ENCODE measurements at regions not wholly inside any gene's neighbourhood (a gene's known extent, or its start where the extent isn't known, plus 50 kb on each side); places are given as distances from the start of the nearest gene placed in this dataset.

DNA sequence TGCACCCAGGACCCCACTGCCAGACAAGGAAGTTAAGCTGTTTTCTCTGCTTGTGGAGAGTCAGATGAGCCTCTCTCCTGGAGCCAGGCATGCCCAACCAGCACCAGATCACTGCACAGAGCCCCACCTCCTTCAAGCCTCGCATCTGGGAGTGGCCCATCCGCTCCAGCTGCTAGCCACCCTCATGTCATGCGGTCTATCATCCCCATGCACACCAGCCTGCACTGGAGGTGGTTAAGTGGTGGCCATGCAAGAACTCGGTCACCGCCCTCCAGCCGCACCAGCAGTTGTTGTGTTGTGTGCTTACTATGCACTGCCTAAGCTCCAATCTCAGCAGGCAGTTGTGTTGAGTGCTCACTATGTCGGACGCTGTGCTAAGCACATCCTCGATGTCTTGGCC, 177.9 kb upstream of the SLC14A2 start:
- ChIA-PET CTCF (no interaction called here), POLR2A (no interaction called here)
- Mint-ChIP-seq H3K9me3 (no peaks in the 10 kb centered on the region), H3K4me3 (no peak overlapping the region), H3K27me3 (peaks cover 6% of the 10 kb centered on the region), H3K4me1 (ENCODE audit: low read depth) (no peaks in the 10 kb centered on the region), H3K36me3 (ENCODE audit: low read depth) (no peaks in the 10 kb centered on the region), H3K27ac (no peak overlapping the region)
- Histone ChIP-seq H3K27ac (ENCODE audit: low read depth in 1 of 2, low read length in 2 of 2) (no peak overlapping the region), H3K9me3 (ENCODE audit: control insufficient read depth in 1 of 2, insufficient read depth in 1 of 2, low read length in 2 of 2) (no peaks in the 10 kb centered on the region), H3K4me1 (ENCODE audit: insufficient read depth, low read length) (no peaks in the 10 kb centered on the region), H3K4me3 (ENCODE audit: low read length) (no peak overlapping the region), H3K36me3 (ENCODE audit: insufficient read depth, low read length) (no peaks in the 10 kb centered on the region), H3K27me3 (ENCODE audit: control insufficient read depth in 1 of 2, insufficient read depth in 2 of 2, low read length in 2 of 2) (no peaks in the 10 kb centered on the region)
- ATAC-seq (ENCODE audit: poor library complexity) (no peak), DNase-seq (no peak)
- intact Hi-C loops (cut with DNase I, micrococcal nuclease), result no loop called here
- TF ChIP-seq, protein P1, sequence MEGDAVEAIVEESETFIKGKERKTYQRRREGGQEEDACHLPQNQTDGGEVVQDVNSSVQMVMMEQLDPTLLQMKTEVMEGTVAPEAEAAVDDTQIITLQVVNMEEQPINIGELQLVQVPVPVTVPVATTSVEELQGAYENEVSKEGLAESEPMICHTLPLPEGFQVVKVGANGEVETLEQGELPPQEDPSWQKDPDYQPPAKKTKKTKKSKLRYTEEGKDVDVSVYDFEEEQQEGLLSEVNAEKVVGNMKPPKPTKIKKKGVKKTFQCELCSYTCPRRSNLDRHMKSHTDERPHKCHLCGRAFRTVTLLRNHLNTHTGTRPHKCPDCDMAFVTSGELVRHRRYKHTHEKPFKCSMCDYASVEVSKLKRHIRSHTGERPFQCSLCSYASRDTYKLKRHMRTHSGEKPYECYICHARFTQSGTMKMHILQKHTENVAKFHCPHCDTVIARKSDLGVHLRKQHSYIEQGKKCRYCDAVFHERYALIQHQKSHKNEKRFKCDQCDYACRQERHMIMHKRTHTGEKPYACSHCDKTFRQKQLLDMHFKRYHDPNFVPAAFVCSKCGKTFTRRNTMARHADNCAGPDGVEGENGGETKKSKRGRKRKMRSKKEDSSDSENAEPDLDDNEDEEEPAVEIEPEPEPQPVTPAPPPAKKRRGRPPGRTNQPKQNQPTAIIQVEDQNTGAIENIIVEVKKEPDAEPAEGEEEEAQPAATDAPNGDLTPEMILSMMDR (IDR thresholded peaks at IDR 0.05), result no peak

DNA sequence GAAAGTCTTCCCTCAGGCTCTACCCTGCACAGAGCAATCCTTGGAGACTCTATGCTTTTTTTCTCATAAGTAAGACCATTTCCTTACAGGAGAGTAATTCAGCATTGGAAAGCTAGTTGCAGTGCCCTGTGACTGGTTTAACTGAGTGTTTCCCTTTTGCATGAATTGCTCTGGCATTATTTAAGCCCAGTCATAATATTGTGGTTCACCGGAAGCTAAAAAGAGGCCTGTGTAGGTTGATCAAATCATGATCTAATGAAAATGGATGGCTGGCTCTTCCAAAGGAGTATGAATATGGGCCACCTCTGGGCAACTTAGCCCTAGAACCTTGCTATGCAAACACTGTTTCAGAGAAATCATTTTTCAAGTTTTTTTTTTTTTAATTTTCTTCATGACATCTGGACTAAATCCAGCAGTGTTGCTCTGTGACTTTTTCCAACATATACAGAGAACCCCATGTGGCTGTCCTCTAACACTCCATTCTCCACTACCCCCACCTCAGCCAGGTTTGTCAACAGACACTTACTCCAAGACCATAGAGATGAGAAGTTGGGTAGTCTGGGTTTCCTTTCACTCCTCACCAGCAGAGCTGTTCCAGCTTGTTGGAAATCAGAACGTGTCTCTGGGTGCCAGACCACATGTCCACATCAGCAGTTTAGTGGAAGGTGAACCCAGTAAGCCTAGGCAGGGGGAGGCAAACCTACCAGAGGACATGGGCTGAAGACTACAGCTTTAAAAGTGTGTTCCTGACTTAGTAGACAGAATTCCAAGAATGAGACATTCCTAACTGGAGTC, 175.2 kb upstream of the SLC14A2 start:
- TF ChIP-seq, protein P1 (IDR thresholded peaks at IDR 0.05), result no peak
- Histone ChIP-seq H3K4me3 (ENCODE audit: low read length) (no peak overlapping the region), H3K27me3 (ENCODE audit: control insufficient read depth in 1 of 2, insufficient read depth in 2 of 2, low read length in 2 of 2) (no peaks in the 10 kb centered on the region), H3K27ac (ENCODE audit: low read depth in 1 of 2, low read length in 2 of 2) (no peak overlapping the region), H3K36me3 (ENCODE audit: insufficient read depth, low read length) (no peaks in the 10 kb centered on the region), H3K9me3 (ENCODE audit: control insufficient read depth in 1 of 2, insufficient read depth in 1 of 2, low read length in 2 of 2) (no peaks in the 10 kb centered on the region), H3K4me1 (ENCODE audit: insufficient read depth, low read length) (no peaks in the 10 kb centered on the region)
- no peaks in the 10 kb centered on the region for H3K9me3 Mint-ChIP-seq
- CTCF ChIA-PET, result no interaction called here
- H3K27ac Mint-ChIP-seq, result no peak overlapping the region
- DNase-seq, result no peak
- intact Hi-C loops (cut with DNase I, micrococcal nuclease), result no loop called here
- ATAC-seq (ENCODE audit: poor library complexity), result no peak
- H3K36me3 Mint-ChIP-seq (ENCODE audit: low read depth), result no peaks in the 10 kb centered on the region
- H3K4me3 Mint-ChIP-seq, result no peak overlapping the region
- no peaks in the 10 kb centered on the region for H3K4me1 Mint-ChIP-seq (ENCODE audit: low read depth)
- peaks cover 6% of the 10 kb centered on the region for H3K27me3 Mint-ChIP-seq
- POLR2A ChIA-PET, result no interaction called here

GRCh38 chr18:45441110-45441847, 174.0 kb upstream of the SLC14A2 start:
- Histone ChIP-seq H3K36me3 (ENCODE audit: insufficient read depth, low read length) (no peaks in the 10 kb centered on the region), H3K27ac (ENCODE audit: low read depth in 1 of 2, low read length in 2 of 2) (no peak overlapping the region), H3K4me1 (ENCODE audit: insufficient read depth, low read length) (no peaks in the 10 kb centered on the region), H3K27me3 (ENCODE audit: control insufficient read depth in 1 of 2, insufficient read depth in 2 of 2, low read length in 2 of 2) (no peaks in the 10 kb centered on the region), H3K4me3 (ENCODE audit: low read length) (no peak overlapping the region), H3K9me3 (ENCODE audit: control insufficient read depth in 1 of 2, insufficient read depth in 1 of 2, low read length in 2 of 2) (no peaks in the 10 kb centered on the region)
- no peaks in the 10 kb centered on the region for H3K4me1 Mint-ChIP-seq (ENCODE audit: low read depth)
- no peaks in the 10 kb centered on the region for H3K36me3 Mint-ChIP-seq (ENCODE audit: low read depth)
- no peak overlapping the region for H3K4me3 Mint-ChIP-seq
- no peaks in the 10 kb centered on the region for H3K9me3 Mint-ChIP-seq
- TF ChIP-seq, protein P1 (IDR thresholded peaks at IDR 0.05), result no peak
- peaks cover 9% of the 10 kb centered on the region for H3K27me3 Mint-ChIP-seq
- no peak for DNase-seq
- ChIA-PET CTCF (no interaction called here), POLR2A (no interaction called here)
- no peak overlapping the region for H3K27ac Mint-ChIP-seq
- intact Hi-C loops (cut with DNase I, micrococcal nuclease), result no loop called here
- ATAC-seq (ENCODE audit: poor library complexity), result no peak
